GM12873 (cell line): ENCODE measurements at regions not wholly inside any gene's neighbourhood (a gene's known extent, or its start where the extent isn't known, plus 50 kb on each side); places are given as distances from the start of the nearest gene placed in this dataset.

Source experiments
- CTCF ChIP-seq: IDR thresholded peaks from 2 replicates; pipeline ENCODE4 v1.5.1; 2012; ENCODE audit warnings: low read depth, mild to moderate bottlenecking, moderate library complexity, low read length, control low read depth; ENCODE audit not compliant: insufficient read depth; ENCODE audit errors: missing control alignments

- no peak for TF ChIP-seq CTCF
Measured at GRCh38 chr5:124841829-124842712, 95.6 kb upstream of the ZNF608 start.

GRCh38 chr5:124842725-124843595 lies 96.5 kb upstream of the ZNF608 start:
- no peak for TF ChIP-seq CTCF

DNA sequence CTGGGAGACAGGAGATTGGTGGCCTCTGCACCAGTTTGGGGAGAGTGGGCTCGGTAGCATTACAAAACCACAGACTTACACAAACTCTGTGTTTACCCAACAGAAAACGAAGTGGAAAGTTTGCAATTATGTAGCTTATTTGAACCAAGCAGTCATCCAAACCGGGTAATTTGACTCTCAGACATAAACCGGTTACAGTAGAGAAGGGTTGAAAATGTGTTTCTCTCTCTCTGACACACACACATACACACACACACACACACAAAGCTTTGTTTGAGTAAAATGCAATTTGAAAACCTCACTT lies 97.1 kb upstream of the ZNF608 start:
- TF ChIP-seq CTCF: no peak

DNA sequence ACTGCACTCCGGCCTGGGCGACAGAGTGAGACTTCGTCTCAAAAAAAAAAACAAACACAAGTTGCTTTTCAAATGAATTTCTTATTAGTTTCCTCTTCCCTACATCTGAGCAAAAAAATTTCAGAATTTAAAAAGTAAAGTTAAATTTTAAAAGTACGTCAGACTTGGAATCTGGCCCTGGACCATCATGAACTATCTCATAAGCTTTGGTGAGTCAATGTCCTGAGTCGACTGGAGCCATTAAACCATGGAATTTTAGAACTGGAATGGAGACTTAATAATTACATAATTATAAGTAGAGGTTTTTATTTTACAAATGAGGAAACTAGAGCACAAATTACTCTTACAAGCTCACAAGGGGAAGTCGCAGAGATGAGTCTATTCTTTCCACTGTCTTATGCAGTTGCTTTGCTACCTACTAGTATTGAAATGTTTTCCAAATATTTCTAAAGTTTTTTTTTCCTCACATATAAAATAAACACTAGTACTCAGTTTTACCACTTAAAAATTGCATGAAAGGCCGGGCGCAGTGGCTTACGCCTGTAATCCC lies 98.0 kb upstream of the ZNF608 start:
- no peak for TF ChIP-seq CTCF

DNA sequence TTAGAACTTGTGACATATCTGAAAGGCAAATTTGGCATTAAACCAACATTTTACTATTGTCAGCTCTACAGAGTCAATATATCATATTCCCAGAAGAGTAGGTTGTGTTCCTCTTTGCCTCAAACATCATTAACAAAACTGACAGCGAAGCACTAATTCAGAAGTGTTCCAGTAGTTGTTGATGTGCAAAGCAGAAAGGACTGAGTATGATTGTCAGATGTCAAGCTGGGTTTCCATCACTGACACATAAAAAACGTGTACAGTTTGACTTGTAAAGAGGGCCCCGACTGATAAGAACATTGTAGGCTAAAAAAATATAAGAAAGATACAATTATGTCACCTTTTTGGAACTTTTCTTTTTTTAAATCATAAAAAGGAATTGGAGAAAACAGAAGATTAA lies 101.5 kb upstream of the ZNF608 start:
- TF ChIP-seq CTCF: no peak

DNA sequence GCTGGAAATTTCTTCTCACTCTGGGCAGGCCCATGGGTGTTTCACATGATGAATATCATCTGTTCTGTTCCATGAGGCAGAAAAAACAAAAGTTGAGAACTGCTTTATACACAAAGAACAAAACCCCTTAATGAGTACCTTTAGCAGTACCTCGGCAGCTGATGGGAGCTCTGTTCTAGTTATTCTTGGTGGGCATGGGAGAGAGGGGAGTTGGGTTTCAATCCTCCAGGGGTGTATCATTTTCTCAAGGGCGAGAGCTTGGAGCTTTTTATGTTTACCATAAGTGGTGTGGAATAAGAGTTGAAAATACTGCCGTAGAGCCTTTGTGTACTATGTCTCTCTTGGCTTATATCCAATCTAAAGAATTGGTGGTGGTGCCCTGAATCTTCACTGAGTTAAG lies 103.3 kb upstream of the ZNF608 start:
- no peak for TF ChIP-seq CTCF

GRCh38 chr5:124856726-124857125 lies 110.3 kb upstream of the ZNF608 start:
- TF ChIP-seq CTCF: no peak
